ENCODE measurements at regions not wholly inside any gene's neighbourhood (a gene's known extent, or its start where the extent isn't known, plus 50 kb on each side); places are given as distances from the start of the nearest gene placed in this dataset.

DNA sequence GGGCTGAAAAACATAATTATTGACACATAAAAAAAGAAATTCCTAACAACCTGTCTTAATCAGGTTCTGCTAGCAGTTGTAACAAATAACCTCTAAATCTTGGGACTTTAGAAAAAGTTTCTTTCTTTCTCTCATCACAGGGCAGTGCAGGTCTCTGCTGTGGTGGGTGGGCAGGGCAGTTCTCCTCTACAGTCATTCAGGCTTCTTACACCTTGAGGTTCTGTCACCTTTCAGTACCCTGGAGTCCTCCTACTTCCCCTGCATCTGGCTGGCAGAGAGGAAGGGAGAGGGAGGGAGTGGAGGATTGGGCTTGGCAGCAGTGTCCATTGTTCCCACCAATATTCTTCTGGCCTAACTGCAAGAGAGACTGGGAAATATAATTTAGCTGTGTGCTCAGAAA lies 112.2 kb upstream of the ANKRD55 start (continued):
- TF ChIP-seq, protein P1, sequence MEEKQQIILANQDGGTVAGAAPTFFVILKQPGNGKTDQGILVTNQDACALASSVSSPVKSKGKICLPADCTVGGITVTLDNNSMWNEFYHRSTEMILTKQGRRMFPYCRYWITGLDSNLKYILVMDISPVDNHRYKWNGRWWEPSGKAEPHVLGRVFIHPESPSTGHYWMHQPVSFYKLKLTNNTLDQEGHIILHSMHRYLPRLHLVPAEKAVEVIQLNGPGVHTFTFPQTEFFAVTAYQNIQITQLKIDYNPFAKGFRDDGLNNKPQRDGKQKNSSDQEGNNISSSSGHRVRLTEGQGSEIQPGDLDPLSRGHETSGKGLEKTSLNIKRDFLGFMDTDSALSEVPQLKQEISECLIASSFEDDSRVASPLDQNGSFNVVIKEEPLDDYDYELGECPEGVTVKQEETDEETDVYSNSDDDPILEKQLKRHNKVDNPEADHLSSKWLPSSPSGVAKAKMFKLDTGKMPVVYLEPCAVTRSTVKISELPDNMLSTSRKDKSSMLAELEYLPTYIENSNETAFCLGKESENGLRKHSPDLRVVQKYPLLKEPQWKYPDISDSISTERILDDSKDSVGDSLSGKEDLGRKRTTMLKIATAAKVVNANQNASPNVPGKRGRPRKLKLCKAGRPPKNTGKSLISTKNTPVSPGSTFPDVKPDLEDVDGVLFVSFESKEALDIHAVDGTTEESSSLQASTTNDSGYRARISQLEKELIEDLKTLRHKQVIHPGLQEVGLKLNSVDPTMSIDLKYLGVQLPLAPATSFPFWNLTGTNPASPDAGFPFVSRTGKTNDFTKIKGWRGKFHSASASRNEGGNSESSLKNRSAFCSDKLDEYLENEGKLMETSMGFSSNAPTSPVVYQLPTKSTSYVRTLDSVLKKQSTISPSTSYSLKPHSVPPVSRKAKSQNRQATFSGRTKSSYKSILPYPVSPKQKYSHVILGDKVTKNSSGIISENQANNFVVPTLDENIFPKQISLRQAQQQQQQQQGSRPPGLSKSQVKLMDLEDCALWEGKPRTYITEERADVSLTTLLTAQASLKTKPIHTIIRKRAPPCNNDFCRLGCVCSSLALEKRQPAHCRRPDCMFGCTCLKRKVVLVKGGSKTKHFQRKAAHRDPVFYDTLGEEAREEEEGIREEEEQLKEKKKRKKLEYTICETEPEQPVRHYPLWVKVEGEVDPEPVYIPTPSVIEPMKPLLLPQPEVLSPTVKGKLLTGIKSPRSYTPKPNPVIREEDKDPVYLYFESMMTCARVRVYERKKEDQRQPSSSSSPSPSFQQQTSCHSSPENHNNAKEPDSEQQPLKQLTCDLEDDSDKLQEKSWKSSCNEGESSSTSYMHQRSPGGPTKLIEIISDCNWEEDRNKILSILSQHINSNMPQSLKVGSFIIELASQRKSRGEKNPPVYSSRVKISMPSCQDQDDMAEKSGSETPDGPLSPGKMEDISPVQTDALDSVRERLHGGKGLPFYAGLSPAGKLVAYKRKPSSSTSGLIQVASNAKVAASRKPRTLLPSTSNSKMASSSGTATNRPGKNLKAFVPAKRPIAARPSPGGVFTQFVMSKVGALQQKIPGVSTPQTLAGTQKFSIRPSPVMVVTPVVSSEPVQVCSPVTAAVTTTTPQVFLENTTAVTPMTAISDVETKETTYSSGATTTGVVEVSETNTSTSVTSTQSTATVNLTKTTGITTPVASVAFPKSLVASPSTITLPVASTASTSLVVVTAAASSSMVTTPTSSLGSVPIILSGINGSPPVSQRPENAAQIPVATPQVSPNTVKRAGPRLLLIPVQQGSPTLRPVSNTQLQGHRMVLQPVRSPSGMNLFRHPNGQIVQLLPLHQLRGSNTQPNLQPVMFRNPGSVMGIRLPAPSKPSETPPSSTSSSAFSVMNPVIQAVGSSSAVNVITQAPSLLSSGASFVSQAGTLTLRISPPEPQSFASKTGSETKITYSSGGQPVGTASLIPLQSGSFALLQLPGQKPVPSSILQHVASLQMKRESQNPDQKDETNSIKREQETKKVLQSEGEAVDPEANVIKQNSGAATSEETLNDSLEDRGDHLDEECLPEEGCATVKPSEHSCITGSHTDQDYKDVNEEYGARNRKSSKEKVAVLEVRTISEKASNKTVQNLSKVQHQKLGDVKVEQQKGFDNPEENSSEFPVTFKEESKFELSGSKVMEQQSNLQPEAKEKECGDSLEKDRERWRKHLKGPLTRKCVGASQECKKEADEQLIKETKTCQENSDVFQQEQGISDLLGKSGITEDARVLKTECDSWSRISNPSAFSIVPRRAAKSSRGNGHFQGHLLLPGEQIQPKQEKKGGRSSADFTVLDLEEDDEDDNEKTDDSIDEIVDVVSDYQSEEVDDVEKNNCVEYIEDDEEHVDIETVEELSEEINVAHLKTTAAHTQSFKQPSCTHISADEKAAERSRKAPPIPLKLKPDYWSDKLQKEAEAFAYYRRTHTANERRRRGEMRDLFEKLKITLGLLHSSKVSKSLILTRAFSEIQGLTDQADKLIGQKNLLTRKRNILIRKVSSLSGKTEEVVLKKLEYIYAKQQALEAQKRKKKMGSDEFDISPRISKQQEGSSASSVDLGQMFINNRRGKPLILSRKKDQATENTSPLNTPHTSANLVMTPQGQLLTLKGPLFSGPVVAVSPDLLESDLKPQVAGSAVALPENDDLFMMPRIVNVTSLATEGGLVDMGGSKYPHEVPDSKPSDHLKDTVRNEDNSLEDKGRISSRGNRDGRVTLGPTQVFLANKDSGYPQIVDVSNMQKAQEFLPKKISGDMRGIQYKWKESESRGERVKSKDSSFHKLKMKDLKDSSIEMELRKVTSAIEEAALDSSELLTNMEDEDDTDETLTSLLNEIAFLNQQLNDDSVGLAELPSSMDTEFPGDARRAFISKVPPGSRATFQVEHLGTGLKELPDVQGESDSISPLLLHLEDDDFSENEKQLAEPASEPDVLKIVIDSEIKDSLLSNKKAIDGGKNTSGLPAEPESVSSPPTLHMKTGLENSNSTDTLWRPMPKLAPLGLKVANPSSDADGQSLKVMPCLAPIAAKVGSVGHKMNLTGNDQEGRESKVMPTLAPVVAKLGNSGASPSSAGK (IDR thresholded peaks at IDR 0.05) = no peak
- TF ChIP-seq ZFPM2 (CRISPR knock-in tag; IDR thresholded peaks at IDR 0.05) = no peak
- TF ChIP-seq, protein P2, sequence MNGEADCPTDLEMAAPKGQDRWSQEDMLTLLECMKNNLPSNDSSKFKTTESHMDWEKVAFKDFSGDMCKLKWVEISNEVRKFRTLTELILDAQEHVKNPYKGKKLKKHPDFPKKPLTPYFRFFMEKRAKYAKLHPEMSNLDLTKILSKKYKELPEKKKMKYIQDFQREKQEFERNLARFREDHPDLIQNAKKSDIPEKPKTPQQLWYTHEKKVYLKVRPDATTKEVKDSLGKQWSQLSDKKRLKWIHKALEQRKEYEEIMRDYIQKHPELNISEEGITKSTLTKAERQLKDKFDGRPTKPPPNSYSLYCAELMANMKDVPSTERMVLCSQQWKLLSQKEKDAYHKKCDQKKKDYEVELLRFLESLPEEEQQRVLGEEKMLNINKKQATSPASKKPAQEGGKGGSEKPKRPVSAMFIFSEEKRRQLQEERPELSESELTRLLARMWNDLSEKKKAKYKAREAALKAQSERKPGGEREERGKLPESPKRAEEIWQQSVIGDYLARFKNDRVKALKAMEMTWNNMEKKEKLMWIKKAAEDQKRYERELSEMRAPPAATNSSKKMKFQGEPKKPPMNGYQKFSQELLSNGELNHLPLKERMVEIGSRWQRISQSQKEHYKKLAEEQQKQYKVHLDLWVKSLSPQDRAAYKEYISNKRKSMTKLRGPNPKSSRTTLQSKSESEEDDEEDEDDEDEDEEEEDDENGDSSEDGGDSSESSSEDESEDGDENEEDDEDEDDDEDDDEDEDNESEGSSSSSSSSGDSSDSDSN (IDR thresholded peaks at IDR 0.05; ENCODE audit: borderline replicate concordance in 1 of 2, low read depth in 2 of 2, low read length in 2 of 2) = no peak

All from K562 (cell line).